Stimulated activated CD4-positive, alpha-beta T cell treated with anti-CD3 and anti-CD28 coated beads, TNF-alpha, amount 100 ng/mL, for 48 hours (primary cell): ENCODE measurements at regions not wholly inside any gene's neighbourhood (a gene's known extent, or its start where the extent isn't known, plus 50 kb on each side); places are given as distances from the start of the nearest gene placed in this dataset.

Source experiments
- DNase-seq, 3 donors: peaks; one replicate each; pipeline ENCODE4 v3.0.0-alpha.2; 2020; ENCODE audit warnings: low read depth in 3 of 3

DNA sequence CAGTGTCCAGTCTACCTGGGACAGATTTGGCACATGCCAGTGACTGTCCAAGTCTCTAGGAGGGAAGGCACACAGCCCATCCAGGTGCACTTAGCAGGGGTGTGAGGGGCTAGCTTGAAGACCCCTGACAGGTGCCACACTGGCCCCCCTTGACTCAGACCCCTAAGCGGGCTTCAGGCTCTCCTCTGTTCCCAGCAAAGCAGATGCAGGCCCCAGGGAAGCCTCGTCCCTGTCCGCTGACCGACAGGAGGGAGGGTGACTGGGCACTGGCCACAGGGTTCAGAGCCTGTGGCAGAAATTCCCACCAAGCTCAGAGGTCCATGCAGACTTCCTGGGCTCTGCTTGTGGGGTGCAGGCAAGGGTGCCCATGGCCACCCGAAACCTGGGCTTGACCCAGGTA, 239.8 kb upstream of the MYT1L start:
- no peak for DNase-seq

DNA sequence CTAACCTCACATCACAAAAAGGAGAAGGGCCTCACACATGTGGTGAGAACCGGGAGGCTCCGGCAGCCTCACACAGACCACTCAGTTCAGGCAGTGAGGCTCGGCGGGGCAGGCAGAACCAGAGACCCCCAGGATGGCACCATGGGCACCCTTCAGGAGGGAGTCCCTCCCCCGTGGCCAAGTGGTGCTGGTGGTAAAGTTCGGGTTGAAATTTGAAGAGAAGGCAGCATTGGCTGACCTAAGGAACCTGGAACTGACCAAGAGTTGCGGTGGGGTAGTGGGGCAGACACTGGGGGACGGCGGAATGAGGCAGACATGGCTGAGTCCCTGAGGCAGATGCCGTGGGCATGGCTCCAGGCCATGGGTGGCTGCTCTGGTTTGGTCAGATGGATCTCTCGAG, 239.3 kb upstream of the MYT1L start:
- no peak for DNase-seq

DNA sequence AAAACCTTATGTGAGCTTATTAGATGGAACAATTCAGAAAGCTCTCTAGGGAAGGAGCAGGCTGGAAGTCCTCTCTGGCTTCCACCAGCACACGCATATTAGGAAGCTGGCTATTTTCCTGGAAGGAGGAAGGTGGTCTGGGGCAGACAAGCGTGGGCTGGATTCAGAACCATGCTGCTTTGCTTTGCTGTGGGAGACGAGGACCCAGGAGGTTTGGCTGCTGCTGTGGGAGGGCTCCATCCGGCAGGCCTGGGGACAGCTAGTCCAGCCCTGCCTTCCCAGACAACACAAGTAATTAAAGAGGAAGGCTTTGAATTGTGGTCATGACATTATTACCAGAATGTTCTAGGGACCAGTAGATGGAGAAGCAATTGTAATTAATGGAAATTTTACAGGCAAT, 238.8 kb upstream of the MYT1L start:
- DNase-seq, result no peak

DNA sequence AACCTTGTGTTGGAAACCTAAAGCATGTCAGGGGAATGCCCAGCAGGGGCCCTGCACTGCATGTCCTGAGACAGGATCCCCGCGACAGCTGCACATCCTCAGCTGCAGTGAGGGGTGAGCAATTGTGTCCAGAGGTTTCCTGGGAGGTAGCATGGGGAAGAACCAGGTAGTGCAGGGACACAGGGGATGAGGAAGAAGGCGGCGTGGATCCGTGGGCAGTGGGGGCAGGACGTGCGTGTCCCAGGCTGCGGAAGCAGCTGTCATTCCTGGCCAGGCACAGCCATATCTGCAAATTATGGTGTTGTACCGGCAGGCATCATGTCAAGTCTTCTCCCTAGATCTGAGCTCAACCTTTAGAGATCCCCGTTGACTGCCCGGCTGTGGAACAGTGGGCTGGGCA, 238.2 kb upstream of the MYT1L start:
- no peak for DNase-seq

DNA sequence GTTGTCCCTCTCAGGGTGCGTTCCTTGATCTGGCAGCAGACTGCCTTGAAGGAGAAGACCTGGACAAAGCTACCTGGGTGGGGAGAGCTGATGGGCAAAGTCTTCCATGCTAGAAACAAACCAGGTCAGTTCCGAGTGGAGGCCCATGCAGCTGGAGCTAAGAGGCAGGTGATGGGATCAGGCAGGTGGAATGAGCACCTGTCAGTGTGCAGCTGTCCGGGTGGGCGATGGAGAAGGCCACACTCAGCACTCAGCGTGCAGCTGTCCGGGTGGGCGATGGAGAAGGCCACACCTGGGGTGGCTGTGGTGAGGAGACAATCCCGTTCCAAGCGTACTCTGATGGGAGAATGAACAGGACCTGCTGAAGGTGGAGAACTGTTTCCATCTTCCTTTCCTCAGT, 237.3 kb upstream of the MYT1L start:
- no peak for DNase-seq

DNA sequence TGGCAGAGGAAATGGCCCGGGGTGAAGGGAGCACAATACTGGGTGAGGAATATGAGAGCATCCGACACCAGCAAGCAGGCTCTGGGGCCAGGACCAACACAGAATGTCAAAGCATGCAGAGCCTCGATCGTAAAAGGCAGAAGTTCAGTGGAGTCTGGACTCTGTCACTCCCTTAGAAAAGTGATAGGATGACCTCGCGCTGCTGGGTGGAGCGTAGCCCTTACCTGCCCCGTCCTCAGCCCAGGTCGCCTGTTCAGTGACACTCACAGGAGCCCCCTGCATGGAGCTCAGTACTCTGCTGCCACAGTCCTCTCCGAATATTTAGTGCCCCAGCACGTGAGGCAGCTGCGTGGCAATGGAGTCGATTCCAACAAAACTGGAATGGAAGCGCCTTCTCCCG, 236.7 kb upstream of the MYT1L start:
- DNase-seq, result no peak

DNA sequence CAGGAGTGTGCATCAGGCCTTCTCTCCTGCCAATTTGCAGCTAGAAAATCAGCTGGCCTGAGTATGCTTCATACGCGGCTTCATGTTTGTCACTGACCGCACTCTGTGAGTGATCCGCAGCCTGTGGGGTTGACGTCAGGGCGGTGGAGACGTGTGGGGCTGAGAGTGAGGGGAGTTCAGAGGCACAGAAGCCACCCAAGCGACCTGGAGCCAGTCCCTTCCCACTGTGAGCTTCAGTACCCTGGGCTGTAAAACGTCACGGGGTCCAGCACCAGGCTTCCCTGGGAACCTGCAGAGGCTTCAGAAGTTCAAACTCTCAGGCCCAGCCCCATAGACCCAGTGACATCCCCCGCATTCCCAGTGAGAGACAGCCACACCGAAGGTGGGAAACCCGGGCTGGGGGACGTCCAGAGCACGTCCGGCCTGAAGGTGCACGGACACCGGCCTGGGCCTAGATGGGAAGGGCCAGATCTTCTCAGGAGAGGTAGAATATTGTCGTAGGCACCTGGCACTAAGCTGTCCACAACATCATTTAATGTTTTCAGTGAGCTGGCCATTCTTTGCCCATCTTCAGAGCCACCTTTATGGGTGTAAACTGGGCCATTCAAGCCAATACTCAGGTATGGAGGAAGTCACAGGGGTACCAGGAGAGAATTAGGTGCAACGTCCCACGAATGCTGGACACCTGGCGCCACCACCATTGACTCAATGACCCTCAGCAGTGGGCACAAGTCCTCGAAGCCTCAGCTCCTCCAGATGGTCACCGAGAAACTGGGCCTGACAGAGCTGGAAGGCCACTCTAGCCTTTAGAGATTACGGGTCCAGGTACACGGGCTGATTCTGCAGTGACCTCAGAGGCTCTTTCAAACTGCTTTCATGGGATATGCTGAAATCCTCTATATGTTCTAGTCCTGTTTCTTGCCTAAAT, 235.6 kb upstream of the MYT1L start:
- no peak for DNase-seq

DNA sequence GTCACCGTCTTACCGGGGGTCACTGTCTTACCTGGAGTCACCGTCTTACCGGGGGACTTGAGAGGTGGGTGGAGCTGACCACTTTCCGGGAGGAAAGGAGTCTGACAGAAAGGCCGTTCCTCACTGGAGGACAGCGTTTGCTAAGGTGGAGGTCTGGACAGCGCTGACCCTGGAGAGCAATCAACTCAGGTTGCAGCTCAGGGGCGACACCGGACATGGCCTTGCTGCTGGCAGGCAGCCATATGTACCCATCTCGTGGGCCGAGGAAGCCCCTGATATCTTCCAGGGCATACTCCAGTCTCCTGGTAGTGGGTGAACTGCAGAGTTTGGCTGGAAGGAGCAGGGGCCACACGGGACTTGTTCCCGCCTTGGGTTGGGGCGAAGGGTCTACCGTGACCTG, 234.6 kb upstream of the MYT1L start:
- no peak for DNase-seq

DNA sequence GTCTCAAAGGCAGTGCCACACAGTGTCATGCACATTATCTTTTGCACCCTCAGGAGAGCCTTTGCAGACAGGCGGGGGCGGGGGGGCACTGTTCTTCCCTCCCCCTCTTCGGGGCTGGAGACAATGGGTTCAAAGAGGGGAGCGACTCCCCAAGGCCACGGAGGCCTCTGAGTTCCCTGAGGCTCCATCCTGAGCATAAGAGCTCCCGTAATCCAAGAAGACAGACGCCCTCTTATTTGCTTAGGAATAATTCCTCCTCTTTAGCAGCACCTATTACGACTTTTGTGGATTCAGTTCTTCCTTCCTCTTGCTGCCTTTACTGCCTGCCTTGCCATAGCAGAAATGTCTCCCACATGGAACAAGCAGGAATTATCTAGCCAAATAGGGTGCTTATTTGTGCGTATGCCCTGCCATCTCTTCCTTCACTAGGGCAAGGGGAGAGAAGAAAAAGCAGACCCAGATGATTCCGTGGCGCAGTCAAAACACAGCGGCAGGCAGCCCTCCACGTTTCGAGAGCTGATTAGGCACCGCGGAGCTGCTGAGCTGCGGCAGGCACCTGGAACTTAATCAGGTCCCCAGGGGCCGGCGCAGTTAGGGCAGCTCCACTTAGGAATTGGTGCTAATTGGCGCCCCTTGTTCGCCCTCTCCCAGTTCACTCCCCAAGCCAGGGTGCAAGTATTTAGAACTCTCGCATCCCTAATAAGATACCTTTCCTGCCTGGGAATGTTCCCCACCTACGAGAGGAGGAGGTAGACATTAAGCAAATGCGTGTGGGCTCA, 233.4 kb upstream of the MYT1L start:
- DNase-seq, result no peak

DNA sequence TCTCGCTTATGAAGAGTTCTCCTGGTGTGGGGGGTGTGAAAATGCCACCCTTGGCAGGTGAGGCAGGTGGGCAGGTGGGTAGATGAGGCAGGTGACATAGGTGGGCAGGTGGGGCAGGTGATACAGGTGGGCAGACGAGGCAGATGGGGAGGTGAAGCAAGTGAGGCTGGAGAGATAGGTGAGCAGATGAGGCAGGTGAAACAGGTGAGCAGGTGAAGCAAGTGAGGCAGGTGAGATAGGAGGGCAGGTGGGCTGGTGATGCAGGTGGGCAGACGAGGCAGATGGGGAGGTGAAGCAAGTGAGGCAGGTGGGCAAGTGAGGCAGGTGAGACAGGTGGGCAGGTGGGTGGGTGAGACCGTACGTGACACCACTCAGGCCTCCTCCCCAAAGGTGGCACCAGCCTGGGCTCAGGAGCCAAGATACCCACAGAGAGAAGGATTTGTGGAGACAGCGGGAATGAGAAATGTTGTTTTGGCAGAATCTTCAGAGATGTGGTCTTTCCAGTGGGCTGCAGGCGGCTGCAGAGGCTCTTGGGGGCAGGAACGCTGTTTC, 232.3 kb upstream of the MYT1L start:
- no peak for DNase-seq

DNA sequence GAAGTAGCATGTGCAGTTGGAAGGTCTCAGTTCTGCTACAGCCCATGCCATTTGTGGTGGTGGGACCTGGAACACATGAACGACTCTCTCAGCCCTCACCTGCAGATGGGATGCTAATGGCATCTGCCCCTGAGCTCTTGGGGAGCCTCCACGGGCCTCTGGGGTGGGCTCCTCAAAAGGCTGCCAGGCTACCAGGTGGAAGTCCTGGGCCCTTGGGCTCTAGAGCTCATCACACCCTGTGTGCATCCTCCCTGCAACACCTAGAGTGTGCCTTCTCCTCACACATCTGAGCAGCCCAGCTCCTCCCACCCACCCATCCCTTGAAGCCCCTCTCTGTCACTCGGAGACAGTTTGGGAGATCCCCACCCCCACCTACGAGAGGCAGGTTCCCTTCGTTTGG, 231.8 kb upstream of the MYT1L start:
- no peak for DNase-seq

DNA sequence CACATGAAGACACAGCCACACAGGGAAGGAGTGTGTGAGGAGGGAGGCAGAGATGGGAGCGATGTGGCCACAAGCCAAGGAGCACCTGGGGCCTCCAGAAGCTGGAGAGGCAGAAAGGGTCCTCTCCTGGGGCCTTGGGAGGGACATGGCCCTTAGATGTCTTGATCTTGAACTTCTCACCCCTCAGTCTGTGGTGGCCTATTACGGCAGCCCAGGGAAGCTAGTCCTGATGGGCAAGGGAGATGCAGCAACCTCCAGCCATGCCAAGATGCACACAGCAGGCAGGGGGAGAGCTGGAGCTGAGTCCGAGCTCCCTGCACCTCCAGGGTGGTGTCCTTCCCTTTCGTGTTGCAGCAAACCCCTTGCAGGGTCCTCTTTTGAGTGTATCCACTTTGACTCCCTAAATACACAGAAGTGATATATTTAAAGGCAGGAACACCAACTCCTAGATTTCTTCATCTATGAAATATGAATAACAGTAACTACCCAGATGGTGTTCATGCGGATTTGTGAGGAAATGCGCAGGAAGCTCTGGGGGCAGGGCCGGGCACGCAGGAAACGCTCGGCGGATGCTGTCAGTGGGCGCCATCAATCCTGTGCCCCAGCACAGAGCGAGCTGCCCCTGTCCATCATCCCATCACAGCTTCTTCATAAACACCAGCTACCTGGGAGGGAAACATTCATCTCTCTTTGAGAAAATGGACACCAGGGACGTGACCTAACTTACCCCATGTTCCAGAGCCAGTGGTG, 230.4 kb upstream of the MYT1L start:
- no peak for DNase-seq

DNA sequence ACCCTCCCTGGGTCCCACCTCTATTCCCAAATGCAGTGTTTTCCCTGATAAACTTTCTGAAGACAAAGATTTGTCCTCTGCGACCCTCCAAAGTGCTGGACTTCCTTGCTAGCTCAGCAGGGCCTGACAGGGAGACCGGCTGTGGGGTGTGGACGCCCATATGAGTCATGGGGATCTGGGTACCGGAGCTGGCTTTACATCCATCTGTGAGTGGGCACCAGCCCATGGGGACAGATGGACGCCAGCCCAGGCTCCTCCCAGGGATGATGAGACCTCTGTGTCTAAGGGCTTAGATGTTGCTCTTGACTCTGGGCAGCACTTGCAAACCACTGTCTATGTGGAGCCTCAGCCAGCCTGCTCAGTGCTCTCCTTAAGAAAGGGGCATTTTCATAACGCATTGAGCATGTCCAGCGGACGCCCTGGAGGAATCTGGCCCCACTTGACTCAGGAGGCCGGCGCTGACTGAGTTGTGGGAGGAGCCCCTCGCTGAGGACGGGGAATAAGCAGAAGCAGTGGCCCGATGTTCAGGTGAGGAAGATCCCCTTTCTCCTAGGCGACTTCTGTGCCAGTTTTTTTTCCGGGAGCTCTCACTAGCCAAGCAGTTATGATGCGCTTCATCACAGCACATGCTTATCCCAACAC, 229.4 kb upstream of the MYT1L start:
- no peak for DNase-seq

DNA sequence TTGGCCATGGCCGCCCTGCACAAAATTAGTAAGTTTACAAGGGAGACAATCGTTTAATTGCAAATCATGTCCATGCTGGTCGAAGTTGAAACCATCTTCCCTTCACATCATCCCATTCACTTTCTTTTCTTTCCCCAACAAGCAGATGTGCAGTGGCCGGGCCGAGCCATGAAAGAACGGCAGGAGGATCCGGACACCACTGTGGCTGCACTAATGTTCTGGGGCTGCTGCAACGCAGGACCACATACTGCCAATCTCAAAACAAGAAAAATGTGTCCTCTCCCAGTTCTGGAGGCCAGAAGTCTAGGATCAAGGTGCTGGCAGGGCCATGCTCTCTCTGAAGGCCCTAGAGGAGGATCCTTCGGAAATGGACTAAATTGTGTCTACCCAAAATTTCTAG, 227.4 kb upstream of the MYT1L start:
- DNase-seq, result no peak

DNA sequence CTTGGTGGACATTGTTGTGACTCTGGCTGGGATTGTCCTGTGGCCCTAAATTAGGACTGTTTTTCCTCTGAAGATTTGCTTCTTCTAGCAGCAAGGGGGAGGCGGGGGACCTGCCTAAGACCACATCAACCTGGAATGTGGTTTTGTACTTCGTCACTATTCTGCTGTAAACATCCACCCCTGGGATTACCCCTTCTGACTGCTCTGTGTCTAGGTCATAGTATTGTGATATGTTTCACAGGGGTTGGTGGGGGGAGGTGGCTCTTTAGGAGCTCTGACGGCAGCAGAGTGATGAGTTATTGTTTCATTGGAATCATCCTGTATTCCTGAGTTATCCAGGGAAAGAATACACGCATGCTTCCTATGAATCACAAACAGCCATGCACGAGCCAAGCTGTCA, 226.4 kb upstream of the MYT1L start:
- no peak for DNase-seq

DNA sequence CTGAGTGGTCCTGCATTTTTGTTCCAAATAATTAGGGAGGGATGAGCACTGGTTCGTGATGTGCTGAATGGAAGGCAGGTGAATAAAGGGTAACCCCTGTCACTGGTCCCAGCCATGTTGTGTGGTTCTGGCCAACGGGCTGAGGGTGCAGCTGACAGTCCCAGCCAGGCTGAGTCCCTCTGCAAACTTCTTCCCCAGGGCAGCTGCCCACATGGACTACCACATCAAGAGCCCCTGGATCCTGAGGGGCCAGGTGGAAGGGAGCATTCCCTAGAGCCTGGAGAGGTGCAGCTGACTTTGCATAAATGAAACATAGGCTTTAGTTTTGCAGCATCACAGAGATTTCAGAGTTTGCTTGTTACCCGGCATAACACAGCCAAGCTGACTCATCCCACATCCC, 219.8 kb upstream of the MYT1L start:
- DNase-seq, result no peak

DNA sequence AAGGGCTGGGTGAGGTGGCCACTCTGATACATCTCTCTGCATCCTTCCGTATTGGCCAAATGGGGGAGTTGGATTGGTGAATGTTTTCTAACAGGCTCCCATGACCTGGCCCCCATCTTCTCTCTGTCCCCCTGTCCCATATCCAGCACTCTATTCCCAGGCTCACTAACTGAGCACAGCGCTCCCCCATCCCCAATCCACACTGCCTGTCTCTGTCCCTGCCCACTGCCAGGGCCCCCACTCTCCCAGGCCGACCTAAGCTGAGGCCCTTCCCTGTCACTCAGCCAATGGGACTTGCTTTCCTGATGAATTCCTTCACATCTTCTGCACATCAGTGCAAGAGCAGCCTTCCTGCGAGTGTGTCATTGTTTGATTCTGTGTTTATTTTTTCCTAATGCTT, 216.8 kb upstream of the MYT1L start:
- no peak for DNase-seq

DNA sequence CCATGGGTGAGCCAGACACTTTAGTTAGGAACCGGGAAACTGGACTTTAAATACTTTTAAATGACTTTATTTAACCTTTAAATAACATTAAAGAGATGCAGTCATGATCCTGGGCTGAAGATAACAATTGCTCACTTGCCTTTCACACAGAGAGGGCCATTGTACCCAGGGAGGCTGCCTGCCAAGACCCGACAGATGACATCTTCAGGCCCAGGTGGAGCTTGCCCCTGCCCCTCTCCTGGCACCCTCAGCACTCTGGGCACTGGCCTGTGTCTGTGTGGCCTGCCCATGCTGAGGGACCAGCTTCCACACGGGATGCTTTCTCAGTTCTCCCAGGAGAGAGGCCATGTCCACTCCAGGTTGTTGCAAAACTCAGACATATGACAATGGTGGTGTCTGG, 216.4 kb upstream of the MYT1L start:
- DNase-seq, result no peak

DNA sequence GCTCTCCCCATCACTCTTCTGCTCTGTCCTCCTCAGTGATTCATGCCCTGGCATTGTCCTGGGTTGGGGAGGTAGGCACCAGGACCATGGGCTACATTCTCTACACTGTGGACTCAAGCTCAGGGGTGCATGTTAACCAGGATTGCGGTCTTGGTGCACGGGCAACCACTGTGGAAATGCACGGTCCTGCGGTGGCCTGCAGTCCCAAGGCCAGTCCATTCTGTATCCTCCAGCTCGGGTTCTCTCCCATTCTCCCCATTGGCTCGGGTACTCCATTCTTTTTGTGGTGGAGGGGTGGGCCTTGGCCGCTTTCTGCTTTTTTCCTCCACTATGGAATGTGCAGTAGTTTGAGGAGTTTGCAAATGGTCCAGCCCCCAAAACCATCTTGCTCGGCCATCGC, 215.0 kb upstream of the MYT1L start:
- DNase-seq, result no peak

DNA sequence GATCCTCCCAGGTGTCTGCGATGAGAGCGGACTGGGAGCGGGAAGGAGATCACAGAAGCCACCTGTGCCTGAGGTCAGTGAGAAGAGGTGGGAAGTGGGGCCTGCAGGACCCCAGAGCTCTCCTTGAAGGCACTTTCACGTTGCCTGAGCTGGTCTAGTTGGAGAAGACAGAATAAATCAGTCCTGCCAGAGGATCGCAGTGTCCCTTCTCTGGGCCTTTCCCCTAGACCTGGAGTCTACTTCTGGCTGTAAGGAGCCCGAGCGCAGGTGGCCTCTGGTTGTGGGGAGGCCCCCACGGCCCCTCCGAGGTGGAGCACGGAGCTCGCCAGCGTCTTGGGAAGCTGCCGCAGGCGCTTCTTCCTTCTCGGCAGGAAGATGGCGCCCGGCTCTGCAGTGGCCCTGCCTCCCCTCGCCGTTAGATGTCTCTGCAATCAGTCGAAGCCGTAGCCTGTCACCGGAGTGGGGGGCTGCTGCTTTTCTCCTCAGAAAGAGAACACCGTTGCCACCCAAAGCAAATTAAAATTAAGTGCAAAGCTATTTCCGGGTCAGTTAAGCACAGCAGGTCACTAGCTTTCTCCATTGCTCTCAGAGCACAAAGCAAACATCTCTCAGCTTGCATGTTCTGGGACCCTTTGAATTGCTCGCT, 212.0 kb upstream of the MYT1L start:
- DNase-seq, result no peak

DNA sequence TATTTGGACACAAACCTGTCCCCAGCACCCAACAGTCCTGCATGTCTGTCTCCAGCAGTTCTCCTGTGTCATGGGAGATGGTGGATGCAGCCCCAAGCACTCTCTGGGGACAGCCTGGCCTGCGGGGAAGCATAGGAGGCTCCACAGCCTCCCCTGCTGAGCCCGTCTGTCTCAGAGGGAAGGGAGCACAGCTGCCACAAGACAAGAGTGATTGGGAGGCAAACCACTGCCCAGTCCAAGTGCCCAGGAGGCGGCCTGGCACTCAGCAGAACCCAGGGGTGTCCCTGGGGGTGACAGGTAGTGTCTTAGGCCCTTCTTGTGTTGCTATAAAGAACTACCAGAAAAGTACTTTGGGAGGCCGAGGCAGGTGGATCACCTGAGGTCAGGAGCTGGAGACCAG, 211.2 kb upstream of the MYT1L start:
- no peak for DNase-seq
